CD4-positive, alpha-beta T cell treated with Interleukin-6 for 4 hours (primary cell): ENCODE measurements at regions not wholly inside any gene's neighbourhood (a gene's known extent, or its start where the extent isn't known, plus 50 kb on each side); places are given as distances from the start of the nearest gene placed in this dataset.

Experiments
- DNase-seq: peaks from one replicate; pipeline ENCODE4 v3.0.0-alpha.2; 2020; ENCODE audit warnings: mixed read lengths

DNA sequence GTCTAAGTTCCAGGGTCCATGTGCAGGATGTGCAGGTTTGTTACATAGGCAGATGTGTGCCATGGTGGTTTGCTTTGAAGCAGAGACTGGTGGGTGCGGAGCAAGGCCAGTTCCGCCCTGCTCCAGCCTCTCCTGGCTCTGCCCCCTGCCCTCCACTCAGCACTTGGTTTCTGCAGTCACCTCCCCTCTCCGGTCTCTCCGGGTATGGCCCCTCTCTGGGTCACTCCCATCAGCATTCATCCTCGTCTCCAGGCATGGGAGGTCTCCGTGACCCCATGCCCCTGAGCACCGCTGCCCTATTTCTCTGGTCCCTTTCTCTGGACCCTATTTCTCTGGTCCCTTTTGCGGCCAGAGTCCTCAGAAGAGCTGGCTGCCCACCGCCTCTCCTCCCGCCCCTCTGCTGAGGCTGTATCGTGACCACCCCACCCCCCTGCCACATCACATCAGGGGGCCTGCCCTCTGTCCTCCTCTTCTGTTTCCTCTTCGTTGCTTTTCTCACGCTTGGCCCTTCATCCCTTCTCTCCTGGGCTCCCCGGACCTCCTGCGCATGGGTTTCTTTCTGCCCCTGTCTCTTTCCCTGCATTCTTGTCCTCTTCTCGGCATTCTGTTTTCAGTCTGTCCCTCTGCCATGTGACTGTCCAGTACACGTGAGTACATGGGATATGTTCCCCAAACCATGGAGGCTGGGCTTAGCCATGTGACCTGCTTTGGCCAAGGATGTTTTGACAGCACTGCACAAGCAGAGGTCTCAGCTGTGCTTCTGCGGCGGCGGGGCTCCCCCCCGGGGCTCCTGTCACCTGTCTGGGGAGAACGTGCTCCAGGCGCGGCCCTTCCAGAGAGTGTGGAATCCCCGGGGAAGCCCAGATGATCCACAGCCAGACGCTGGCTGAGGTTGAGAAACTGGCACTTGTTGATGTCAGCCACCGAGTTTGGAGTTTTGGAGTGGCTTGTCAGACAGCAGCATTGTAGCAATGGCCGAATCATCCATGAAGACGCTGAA is 54.4 kb upstream of the C1orf174 start:
- DNase-seq: no peak

DNA sequence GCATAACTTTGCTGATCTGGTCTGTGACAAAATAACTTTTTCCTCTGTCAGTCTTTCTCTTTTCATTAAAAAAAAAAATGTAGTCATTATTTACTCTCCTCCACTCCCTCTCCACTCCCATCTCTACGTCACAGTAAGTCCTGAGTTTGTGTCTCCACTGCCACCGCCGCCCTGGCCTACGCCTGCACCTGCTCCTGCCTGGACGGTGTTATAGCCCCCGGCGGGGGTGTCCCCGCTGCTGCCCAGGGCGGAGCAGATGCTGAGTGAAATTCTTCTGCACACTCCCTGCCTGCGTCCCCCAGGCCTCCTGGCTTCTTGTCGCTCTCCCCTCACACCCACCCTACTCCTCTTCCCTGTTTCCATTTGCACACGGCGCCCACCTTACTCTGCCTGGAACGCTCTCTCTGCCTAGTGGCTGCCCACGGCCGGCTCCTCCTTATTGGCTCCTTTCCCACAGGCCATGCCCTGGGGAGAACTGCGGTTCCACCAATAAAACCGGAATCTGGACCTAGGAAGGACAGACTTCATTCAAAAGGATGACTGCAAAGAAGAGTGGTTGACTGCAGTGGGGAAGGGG is 55.2 kb upstream of the C1orf174 start:
- no peak for DNase-seq

- DNase-seq: no peak
Observed at GRCh38 chr1:3956527-3957170, 56.6 kb upstream of the C1orf174 start.

DNA sequence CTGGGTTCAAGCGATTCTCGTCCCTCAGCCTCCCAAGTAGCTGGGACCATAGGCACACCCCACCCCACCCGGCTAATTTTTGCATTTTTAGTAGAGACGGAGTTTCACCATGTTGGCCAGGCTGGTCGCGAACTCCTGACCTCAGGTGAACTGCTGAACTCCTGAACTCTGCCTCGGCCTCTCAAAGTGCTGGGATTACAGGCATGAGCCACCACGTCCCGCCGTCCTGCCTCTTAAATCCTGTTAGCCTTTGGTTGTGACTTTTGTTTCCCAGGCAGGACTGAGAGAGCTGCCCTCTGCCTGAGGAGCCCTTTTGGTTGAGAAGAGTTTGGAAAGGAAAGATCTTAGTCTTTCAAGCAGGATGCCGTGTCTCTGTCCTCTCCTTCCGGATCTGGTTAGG is 59.3 kb upstream of the C1orf174 start:
- no peak for DNase-seq

GRCh38 chr1:3963554-3963953 is 63.5 kb upstream of the C1orf174 start:
- no peak for DNase-seq

- no peak for DNase-seq
Observed at GRCh38 chr1:3965693-3966092, 65.6 kb upstream of the C1orf174 start.

GRCh38 chr1:3968851-3969250 is 68.8 kb upstream of the C1orf174 start:
- no peak for DNase-seq

DNA sequence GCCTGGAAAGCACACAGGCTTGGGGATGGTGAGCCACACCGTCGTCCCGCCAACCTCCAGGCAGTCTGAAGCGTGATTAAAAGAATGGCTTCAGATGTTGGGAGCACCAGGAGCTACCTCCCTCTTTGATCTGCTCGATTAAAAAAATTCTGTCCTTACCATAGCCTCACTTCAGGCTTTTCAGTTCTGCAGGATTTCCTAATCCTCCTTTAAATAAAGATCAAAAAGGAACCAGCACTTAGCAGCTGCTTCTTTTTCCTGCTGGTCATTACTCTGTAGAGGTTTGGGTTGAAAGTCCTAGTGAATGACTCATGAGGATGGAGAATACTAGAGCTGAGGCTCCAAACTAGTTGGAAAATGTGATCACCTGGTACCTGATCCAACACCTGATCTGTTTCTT is 71.9 kb upstream of the C1orf174 start:
- no peak for DNase-seq

- DNase-seq: no peak
Observed at GRCh38 chr1:3975903-3976630, 76.0 kb upstream of the C1orf174 start.

- no peak for DNase-seq
Observed at GRCh38 chr1:3976821-3977220, 76.7 kb upstream of the C1orf174 start.

DNA sequence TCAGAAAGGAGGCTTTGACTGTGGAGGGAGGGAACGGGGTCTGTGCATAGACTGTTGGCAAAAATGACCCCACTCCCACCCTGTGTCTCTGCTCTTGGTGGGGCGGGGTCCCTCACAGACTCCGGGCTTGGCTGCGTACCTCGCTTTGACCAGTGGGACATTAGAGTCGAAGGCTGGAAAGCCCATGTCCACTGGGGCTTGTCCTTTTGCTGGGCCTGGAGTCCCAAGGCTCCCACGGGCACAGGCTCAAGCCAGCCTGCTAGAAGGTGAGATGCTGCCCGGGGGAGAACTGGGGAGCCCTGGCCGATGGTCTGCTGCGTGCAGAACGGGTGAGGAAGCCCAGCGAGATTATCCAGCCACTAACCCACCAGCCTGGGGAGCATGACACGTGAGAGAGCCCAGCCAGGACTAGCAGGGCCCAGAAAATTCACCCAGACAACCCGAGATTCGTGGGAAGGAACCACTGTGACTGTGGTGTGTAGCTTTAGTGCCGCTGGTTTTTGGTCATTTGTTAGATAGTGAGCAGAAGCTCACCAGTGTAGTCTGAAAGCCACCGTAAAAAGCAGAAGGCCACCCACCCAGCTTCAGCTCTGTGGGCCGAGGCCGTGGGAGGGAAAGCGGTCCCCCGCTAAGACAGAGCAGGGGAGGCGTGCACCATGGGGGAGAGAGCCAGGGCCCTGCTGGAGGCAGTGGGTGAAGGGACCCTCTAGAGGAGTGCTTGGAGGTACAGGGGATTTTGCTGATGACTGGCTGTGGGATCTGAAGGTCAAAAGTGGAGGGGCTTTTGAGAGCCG is 78.3 kb upstream of the C1orf174 start:
- no peak for DNase-seq

DNA sequence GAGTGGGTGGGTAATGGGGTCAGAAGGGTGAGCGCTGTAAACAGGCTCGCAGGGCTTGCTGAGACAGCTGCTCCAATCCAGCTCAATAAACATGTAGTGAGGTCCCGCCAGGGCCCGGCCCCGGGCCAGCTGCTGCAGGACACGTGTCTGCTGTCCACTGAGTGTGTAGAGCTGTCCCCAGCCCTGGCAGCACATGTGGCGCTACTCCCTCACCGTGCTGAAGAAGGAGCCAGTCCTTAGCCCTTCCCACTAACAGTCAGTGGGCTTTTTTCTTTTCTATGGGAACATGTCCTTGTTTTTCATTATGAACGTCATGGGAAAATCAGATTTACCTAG is 78.9 kb upstream of the C1orf174 start:
- no peak for DNase-seq

GRCh38 chr1:3981261-3981660 is 81.2 kb upstream of the C1orf174 start:
- DNase-seq: no peak

DNA sequence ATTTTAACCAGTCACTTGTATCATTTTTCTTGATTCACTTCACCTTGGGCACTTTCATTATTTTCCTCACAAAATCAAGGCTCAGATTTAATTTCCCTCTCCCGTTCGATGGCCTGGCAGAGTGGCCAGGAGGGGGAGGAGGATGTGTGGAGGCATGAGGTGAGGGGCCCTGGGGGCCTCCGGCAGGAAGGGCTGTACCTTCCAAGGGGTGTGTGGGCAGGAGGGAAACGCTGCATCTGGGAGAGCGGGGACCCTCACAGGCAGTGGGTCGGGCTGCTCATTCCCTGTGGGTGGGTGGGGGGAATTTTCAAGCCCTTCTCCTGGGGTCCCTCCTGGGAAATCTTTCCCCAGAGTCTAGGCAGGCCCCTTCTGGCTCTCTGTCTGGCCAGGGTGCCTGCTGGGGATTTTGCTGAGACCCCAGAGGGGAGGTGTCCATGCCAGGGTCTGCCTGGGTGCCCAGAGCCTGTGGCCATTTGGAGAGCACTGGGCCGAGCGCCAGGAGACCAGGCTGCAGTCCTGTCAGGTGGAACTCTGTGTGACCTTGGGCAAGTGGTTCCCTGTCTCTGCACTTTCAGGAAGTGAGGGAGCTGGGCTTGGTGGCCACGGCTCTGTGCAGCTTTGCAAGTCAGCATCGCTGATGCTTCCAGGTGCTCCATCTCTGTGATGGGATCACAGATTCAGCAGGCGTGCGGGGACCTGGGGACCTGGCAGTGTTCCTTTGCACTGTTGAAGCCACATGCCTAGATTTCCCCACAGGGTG is 81.9 kb upstream of the C1orf174 start:
- no peak for DNase-seq

GRCh38 chr1:3983181-3983580 is 83.1 kb upstream of the C1orf174 start:
- no peak for DNase-seq

- DNase-seq: no peak
Observed at GRCh38 chr1:3984586-3984985, 84.5 kb upstream of the C1orf174 start.

- DNase-seq: no peak
Observed at GRCh38 chr1:3986686-3987218, 86.7 kb upstream of the C1orf174 start.

DNA sequence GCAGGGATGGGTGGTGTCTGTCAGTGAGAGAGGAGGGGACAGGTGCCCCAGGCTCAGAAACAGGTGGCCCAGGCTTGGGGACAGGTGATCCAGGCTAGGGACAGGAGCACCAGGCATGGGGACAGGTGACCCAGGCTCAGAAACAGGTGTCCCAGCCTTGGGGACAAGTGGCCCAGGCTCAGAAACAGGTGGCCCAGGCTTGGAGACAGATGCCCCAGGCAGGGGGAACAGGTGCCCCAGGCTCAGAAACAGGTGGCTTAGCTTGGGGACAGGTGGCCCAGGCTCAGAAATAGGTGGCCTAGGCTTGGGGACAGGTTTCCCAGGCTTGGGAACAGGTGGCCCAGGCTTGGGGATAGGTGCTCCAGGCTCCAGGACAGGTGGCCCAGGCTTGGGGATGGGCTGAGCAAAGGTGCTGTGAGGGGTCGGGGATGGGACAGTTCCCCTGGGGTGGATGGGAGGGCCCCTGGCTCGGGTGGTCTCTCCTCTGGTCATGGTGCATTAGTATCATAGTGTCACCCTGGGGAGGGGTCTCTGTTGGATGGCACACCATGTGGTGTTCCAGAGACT is 87.7 kb upstream of the C1orf174 start:
- DNase-seq: no peak

GRCh38 chr1:3988431-3988830 is 88.4 kb upstream of the C1orf174 start:
- no peak for DNase-seq

DNA sequence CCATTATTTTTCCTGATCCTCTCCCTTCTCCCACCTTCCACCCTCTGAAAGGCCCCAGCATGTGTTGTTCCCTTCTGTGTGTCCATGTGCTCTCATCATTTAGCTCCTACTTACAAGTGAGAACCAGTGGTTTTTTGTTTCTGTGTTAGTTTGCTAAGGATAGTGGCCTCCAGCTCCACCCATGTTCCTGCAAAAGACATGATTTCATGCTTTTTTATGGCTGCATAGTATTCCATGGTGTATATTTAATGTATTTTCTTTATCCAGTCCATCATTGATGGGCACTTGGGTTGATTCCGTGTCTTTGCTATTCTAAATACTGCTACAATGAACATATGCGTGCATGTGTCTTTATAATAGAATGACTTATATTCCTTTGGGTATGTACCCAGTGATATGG is 89.4 kb upstream of the C1orf174 start:
- no peak for DNase-seq

- DNase-seq: no peak
Observed at GRCh38 chr1:3992103-3992556, 92.1 kb upstream of the C1orf174 start.
